ENCODE measurements at regions not wholly inside any gene's neighbourhood (a gene's known extent, or its start where the extent isn't known, plus 50 kb on each side); places are given as distances from the start of the nearest gene placed in this dataset.

DNA sequence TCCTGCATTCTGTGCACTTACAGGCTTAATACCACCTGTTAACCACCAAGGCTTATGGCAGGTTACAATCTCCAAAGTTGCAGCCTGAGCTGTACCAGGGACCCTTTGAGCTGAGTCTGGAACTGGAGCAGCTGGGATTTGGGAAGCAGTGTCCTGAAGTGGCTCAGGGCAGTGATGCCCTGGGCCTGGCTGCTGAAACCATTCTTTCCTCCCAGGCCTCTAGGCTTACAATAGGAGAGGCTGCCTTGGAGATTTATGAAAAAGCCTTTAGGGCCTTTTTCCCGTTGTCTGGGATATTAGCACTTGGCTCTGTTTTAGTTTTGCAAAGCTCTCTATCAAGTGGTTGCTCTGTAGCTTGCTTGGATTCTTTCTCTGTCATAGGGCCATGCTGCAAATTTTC, 154.3 kb upstream of the CASK start:
- ATAC-seq (replicated peaks in 1 of 4) (no peak), DNase-seq (no peak)
- H3K27ac ChIP-seq (ENCODE audit: low read length) = no peak overlapping the region
- no peak overlapping the region for H3K4me3 ChIP-seq (ENCODE audit: control insufficient read depth in 1 of 2, extremely low read depth in 1 of 2, low read length in 1 of 2)
- Mint-ChIP-seq H3K36me3 (no peaks in the 10 kb centered on the region), H3K27ac (no peak overlapping the region), H3K4me1 (peaks cover 0 to 12% (median 0%) of the 10 kb centered on the region in 3 donors), H3K9me3 (no peaks in the 10 kb centered on the region), H3K27me3 (peaks cover 0 to 11% of the 10 kb centered on the region in 2 donors), H3K4me3 (no peak overlapping the region)
- no peaks in the 10 kb centered on the region for H3K9me3 ChIP-seq
- ChIA-PET POLR2A (no interaction called here), CTCF (no interaction called here)
- H3K4me1 ChIP-seq (ENCODE audit: control insufficient read depth in 1 of 2, extremely low read depth in 1 of 2, insufficient read depth in 2 of 2, low read length in 2 of 2) = no peaks in the 10 kb centered on the region
- no peaks in the 10 kb centered on the region for H3K36me3 ChIP-seq (ENCODE audit: control insufficient read depth in 2 of 2, extremely low read depth in 1 of 2, insufficient read depth in 1 of 2, low read length in 1 of 2)
- H3K27me3 ChIP-seq (replicated peaks in 1 of 2; ENCODE audit: control insufficient read depth in 2 of 2, extremely low read depth in 1 of 2, insufficient read depth in 2 of 2, low read length in 1 of 2) = no peaks in the 10 kb centered on the region
- no CpG with 5 or more reads among the region's 1 CpG for WGBS (ENCODE audit: insufficient coverage)

GRCh38 chrX:42075032-42075431, 151.7 kb upstream of the CASK start:
- ChIA-PET CTCF (no interaction called here), POLR2A (no interaction called here)
- no peaks in the 10 kb centered on the region for H3K36me3 Mint-ChIP-seq
- no peaks in the 10 kb centered on the region for H3K9me3 ChIP-seq
- no peak for DNase-seq
- no peak overlapping the region for H3K4me3 ChIP-seq (ENCODE audit: control insufficient read depth in 1 of 2, extremely low read depth in 1 of 2, low read length in 1 of 2)
- peaks cover 0 to 13% of the 10 kb centered on the region in 2 donors for H3K27me3 Mint-ChIP-seq
- H3K4me1 ChIP-seq (ENCODE audit: control insufficient read depth in 1 of 2, extremely low read depth in 1 of 2, insufficient read depth in 2 of 2, low read length in 2 of 2) = no peaks in the 10 kb centered on the region
- H3K27ac Mint-ChIP-seq = no peak overlapping the region
- WGBS (ENCODE audit: insufficient coverage) = 68% methylated on average over 4 of the region's 8 CpGs
- no peaks in the 10 kb centered on the region for H3K27me3 ChIP-seq (replicated peaks in 1 of 2; ENCODE audit: control insufficient read depth in 2 of 2, extremely low read depth in 1 of 2, insufficient read depth in 2 of 2, low read length in 1 of 2)
- peaks cover 0 to 12% (median 0%) of the 10 kb centered on the region in 3 donors for H3K4me1 Mint-ChIP-seq
- no peaks in the 10 kb centered on the region for H3K36me3 ChIP-seq (ENCODE audit: control insufficient read depth in 2 of 2, extremely low read depth in 1 of 2, insufficient read depth in 1 of 2, low read length in 1 of 2)
- H3K27ac ChIP-seq (ENCODE audit: low read length) = no peak overlapping the region
- no peak overlapping the region for H3K4me3 Mint-ChIP-seq
- ATAC-seq (replicated peaks in 1 of 4) = no peak
- H3K9me3 Mint-ChIP-seq = no peaks in the 10 kb centered on the region

GRCh38 chrX:42073448-42073847, 150.1 kb upstream of the CASK start:
- no peak overlapping the region for H3K4me3 ChIP-seq (ENCODE audit: control insufficient read depth in 1 of 2, extremely low read depth in 1 of 2, low read length in 1 of 2)
- H3K4me1 Mint-ChIP-seq = peaks cover 0 to 12% (median 0%) of the 10 kb centered on the region in 3 donors
- CTCF ChIA-PET = interaction anchor here in 1 of 2 donors (0.8 kb wide), 1 partner anchor 634 kb away, joined by 3 read pairs; no protein-coding TSS in a partner anchor
- H3K36me3 ChIP-seq (ENCODE audit: control insufficient read depth in 2 of 2, extremely low read depth in 1 of 2, insufficient read depth in 1 of 2, low read length in 1 of 2) = no peaks in the 10 kb centered on the region
- no CpG with 5 or more reads among the region's 3 CpGs for WGBS (ENCODE audit: insufficient coverage)
- H3K27ac ChIP-seq (ENCODE audit: low read length) = no peak overlapping the region
- H3K27me3 Mint-ChIP-seq = peaks cover 0 to 12% of the 10 kb centered on the region in 2 donors
- H3K27ac Mint-ChIP-seq = no peak overlapping the region
- no peaks in the 10 kb centered on the region for H3K4me1 ChIP-seq (ENCODE audit: control insufficient read depth in 1 of 2, extremely low read depth in 1 of 2, insufficient read depth in 2 of 2, low read length in 2 of 2)
- no peaks in the 10 kb centered on the region for H3K36me3 Mint-ChIP-seq
- no peaks in the 10 kb centered on the region for H3K9me3 Mint-ChIP-seq
- no peaks in the 10 kb centered on the region for H3K9me3 ChIP-seq
- H3K4me3 Mint-ChIP-seq = no peak overlapping the region
- H3K27me3 ChIP-seq (replicated peaks in 1 of 2; ENCODE audit: control insufficient read depth in 2 of 2, extremely low read depth in 1 of 2, insufficient read depth in 2 of 2, low read length in 1 of 2) = no peaks in the 10 kb centered on the region
- ATAC-seq (replicated peaks in 1 of 4) (no peak), DNase-seq (no peak)
- POLR2A ChIA-PET = no interaction called here

DNA sequence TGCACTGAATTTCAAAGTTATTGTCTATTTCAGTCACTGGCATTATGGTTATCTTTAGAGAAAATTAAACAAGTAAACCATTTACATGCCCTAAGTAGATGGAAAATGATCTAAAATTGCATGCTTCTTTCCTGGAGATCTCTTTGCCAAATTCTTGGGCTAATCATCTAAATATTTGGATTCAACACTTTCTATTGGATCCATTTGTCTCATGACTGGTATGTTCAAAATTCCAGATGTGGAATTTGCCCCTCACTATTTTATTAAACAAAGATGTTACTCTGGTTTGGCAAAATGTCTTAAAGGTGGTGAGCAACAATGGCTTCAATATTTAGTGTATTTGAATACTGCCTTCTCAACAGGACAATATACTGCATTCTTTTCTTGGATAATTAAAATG, 147.5 kb upstream of the CASK start:
- Mint-ChIP-seq H3K36me3 (no peaks in the 10 kb centered on the region), H3K27ac (no peak overlapping the region), H3K4me3 (no peak overlapping the region), H3K9me3 (no peaks in the 10 kb centered on the region), H3K4me1 (peaks cover 0 to 12% (median 0%) of the 10 kb centered on the region in 3 donors), H3K27me3 (peaks cover 0 to 18% of the 10 kb centered on the region in 2 donors)
- no peak for DNase-seq
- ChIA-PET CTCF (no interaction called here), POLR2A (no interaction called here)
- ATAC-seq (replicated peaks in 1 of 4) = no peak
- no peak overlapping the region for H3K27ac ChIP-seq (ENCODE audit: low read length)
- H3K4me3 ChIP-seq (ENCODE audit: control insufficient read depth in 1 of 2, extremely low read depth in 1 of 2, low read length in 1 of 2) = no peak overlapping the region
- H3K9me3 ChIP-seq = no peaks in the 10 kb centered on the region
- H3K4me1 ChIP-seq (ENCODE audit: control insufficient read depth in 1 of 2, extremely low read depth in 1 of 2, insufficient read depth in 2 of 2, low read length in 2 of 2) = no peaks in the 10 kb centered on the region
- no peaks in the 10 kb centered on the region for H3K36me3 ChIP-seq (ENCODE audit: control insufficient read depth in 2 of 2, extremely low read depth in 1 of 2, insufficient read depth in 1 of 2, low read length in 1 of 2)
- no peaks in the 10 kb centered on the region for H3K27me3 ChIP-seq (replicated peaks in 1 of 2; ENCODE audit: control insufficient read depth in 2 of 2, extremely low read depth in 1 of 2, insufficient read depth in 2 of 2, low read length in 1 of 2)

- H3K27ac ChIP-seq (ENCODE audit: low read length) = no peak overlapping the region
- no peaks in the 10 kb centered on the region for H3K36me3 Mint-ChIP-seq
Observed at GRCh38 chrX:42054256-42054655, 130.9 kb upstream of the CASK start.

DNA sequence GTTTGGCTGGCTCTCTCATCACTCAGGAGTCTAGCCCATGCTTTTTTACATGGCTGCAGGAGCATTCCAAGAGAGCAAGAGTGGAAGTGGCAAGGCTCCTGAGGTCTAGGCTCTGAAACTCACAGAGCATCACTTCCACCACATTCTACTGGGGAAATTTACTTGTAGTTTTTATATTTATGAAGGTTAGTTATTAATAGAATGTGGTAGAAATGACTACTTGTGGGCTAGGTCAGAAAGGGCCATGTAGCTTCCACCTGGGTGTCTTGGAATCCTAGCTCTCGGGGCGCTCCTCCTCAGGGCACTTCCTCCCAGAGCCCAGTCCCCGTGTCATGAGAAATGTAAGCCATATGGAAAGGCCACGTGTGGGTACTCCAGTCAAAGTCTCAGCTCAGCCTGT, 127.0 kb upstream of the CASK start:
- no peaks in the 10 kb centered on the region for H3K27me3 ChIP-seq (replicated peaks in 1 of 2; ENCODE audit: control insufficient read depth in 2 of 2, extremely low read depth in 1 of 2, insufficient read depth in 2 of 2, low read length in 1 of 2)
- Mint-ChIP-seq H3K27me3 (no peaks in the 10 kb centered on the region), H3K9me3 (no peaks in the 10 kb centered on the region), H3K4me3 (no peak overlapping the region), H3K36me3 (no peaks in the 10 kb centered on the region), H3K4me1 (no peaks in the 10 kb centered on the region), H3K27ac (no peak overlapping the region)
- H3K4me3 ChIP-seq (ENCODE audit: control insufficient read depth in 1 of 2, extremely low read depth in 1 of 2, low read length in 1 of 2) = no peak overlapping the region
- H3K36me3 ChIP-seq (ENCODE audit: control insufficient read depth in 2 of 2, extremely low read depth in 1 of 2, insufficient read depth in 1 of 2, low read length in 1 of 2) = no peaks in the 10 kb centered on the region
- CTCF ChIA-PET = no interaction called here
- no CpG with 5 or more reads among the region's 4 CpGs for WGBS (ENCODE audit: insufficient coverage)
- ATAC-seq (replicated peaks in 1 of 4) = no peak
- H3K9me3 ChIP-seq = no peaks in the 10 kb centered on the region
- H3K27ac ChIP-seq (ENCODE audit: low read length) = no peak overlapping the region
- no peaks in the 10 kb centered on the region for H3K4me1 ChIP-seq (ENCODE audit: control insufficient read depth in 1 of 2, extremely low read depth in 1 of 2, insufficient read depth in 2 of 2, low read length in 2 of 2)
- POLR2A ChIA-PET = no interaction called here
- DNase-seq = no peak

More at GRCh38 chrX:42054256-42054655, 130.9 kb upstream of the CASK start:
- Mint-ChIP-seq H3K9me3 (no peaks in the 10 kb centered on the region), H3K27me3 (no peaks in the 10 kb centered on the region), H3K27ac (no peak overlapping the region), H3K4me1 (no peaks in the 10 kb centered on the region), H3K4me3 (no peak overlapping the region)
- Histone ChIP-seq H3K9me3 (no peaks in the 10 kb centered on the region), H3K36me3 (ENCODE audit: control insufficient read depth in 2 of 2, extremely low read depth in 1 of 2, insufficient read depth in 1 of 2, low read length in 1 of 2) (no peaks in the 10 kb centered on the region), H3K4me1 (ENCODE audit: control insufficient read depth in 1 of 2, extremely low read depth in 1 of 2, insufficient read depth in 2 of 2, low read length in 2 of 2) (no peaks in the 10 kb centered on the region), H3K4me3 (ENCODE audit: control insufficient read depth in 1 of 2, extremely low read depth in 1 of 2, low read length in 1 of 2) (no peak overlapping the region), H3K27me3 (replicated peaks in 1 of 2; ENCODE audit: control insufficient read depth in 2 of 2, extremely low read depth in 1 of 2, insufficient read depth in 2 of 2, low read length in 1 of 2) (no peaks in the 10 kb centered on the region)
- DNase-seq = no peak
- no peak for ATAC-seq (replicated peaks in 1 of 4)
- no CpG with 5 or more reads among the region's 1 CpG for WGBS (ENCODE audit: insufficient coverage)
- ChIA-PET CTCF (interaction anchor here in 1 of 2 donors (0.7 kb wide), 1 partner anchor 50 kb away, joined by 4 read pairs; no protein-coding TSS in a partner anchor), POLR2A (no interaction called here)

DNA sequence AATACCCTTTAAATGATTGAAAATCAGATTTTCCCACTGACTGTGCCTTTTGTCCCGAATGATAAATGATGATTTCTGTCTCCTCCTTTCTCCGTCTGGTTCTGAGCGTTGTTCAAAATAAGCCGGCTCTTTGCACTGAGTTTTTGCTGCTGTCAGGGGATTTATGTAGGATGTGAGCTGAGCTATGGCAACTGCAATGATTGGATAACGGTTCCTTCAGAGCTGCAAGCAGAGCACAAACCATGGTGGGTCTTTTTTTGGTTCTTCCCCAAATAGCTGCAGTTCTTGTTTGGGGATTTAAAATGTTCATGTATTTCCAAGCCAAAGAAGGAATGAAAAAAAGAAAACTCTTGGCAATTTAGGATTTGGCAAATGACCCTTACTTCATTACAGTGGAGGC, 124.5 kb upstream of the CASK start:
- ATAC-seq (replicated peaks in 1 of 4) = no peak
- no CpG with 5 or more reads among the region's 5 CpGs for WGBS (ENCODE audit: insufficient coverage)

More for the DNA sequence above, 124.5 kb upstream of the CASK start:
- Histone ChIP-seq H3K4me1 (ENCODE audit: control insufficient read depth in 1 of 2, extremely low read depth in 1 of 2, insufficient read depth in 2 of 2, low read length in 2 of 2) (no peaks in the 10 kb centered on the region), H3K27ac (ENCODE audit: low read length) (no peak overlapping the region), H3K9me3 (no peaks in the 10 kb centered on the region), H3K36me3 (ENCODE audit: control insufficient read depth in 2 of 2, extremely low read depth in 1 of 2, insufficient read depth in 1 of 2, low read length in 1 of 2) (no peaks in the 10 kb centered on the region), H3K4me3 (ENCODE audit: control insufficient read depth in 1 of 2, extremely low read depth in 1 of 2, low read length in 1 of 2) (no peak overlapping the region), H3K27me3 (replicated peaks in 1 of 2; ENCODE audit: control insufficient read depth in 2 of 2, extremely low read depth in 1 of 2, insufficient read depth in 2 of 2, low read length in 1 of 2) (no peaks in the 10 kb centered on the region)
- H3K27me3 Mint-ChIP-seq = no peaks in the 10 kb centered on the region
- ChIA-PET CTCF (no interaction called here), POLR2A (no interaction called here)
- no peak overlapping the region for H3K27ac Mint-ChIP-seq
- no peaks in the 10 kb centered on the region for H3K36me3 Mint-ChIP-seq
- DNase-seq = no peak
- H3K4me1 Mint-ChIP-seq = no peaks in the 10 kb centered on the region
- H3K9me3 Mint-ChIP-seq = no peaks in the 10 kb centered on the region
- H3K4me3 Mint-ChIP-seq = no peak overlapping the region
